IMR-90 (cell line): ENCODE measurements at regions not wholly inside any gene's neighbourhood (a gene's known extent, or its start where the extent isn't known, plus 50 kb on each side); places are given as distances from the start of the nearest gene placed in this dataset.

ENCODE experiments used
- ATAC-seq: fragments of 200-7000 bp; cut with Tn5 transposase; 2 replicates; pipeline ENCODE4 v1.9.1; 2020; ENCODE audit warnings: low read depth, mild to moderate bottlenecking, moderate library complexity
- BruUV-seq: library from RNA; stranded (reverse); fragments of 400-500 nt; replicated peaks from 2 replicates; lab custom pipeline; 2021; lab: Mats Ljungman, UMichigan
- CTCF ChIA-PET: fragments of 300-600 bp; formaldehyde crosslinking; extraction: SDS; loops from one replicate; lab custom pipeline; 2021; ENCODE audit warnings: antibody characterized with exemption; lab: Yijun Ruan, JAX
- POLR2A ChIA-PET: fragments of 300-600 bp; sonication (Branson Sonifier 250); formaldehyde crosslinking; loops from one replicate; lab custom pipeline; 2022; ENCODE audit warnings: antibody characterized with exemption; ENCODE audit not compliant: unreplicated experiment; lab: Charles Lee
- DNase-seq: peaks from one replicate; pipeline ENCODE4 v3.0.0; 2013
- H2AFZ ChIP-seq: replicated peaks from 2 replicates; pipeline ENCODE3; 2013; ENCODE audit warnings: low read length, mild to moderate bottlenecking; ENCODE audit not compliant: poor library complexity
- H2AK5ac ChIP-seq: 2 replicates; pipeline ENCODE4 v1.6.1; 2013; ENCODE audit warnings: low read depth, low read length, inconsistent platforms
- H2AK9ac ChIP-seq: replicated peaks from 2 replicates; pipeline ENCODE3; 2013; ENCODE audit warnings: mild to moderate bottlenecking, low read depth, low read length, moderate library complexity; ENCODE audit not compliant: poor library complexity
- H2BK120ac ChIP-seq: 2 replicates; pipeline ENCODE4 v1.6.1; 2013; ENCODE audit warnings: low read depth, low read length, inconsistent platforms
- H2BK15ac ChIP-seq: 3 replicates; pipeline ENCODE4 v1.6.1; 2013; ENCODE audit warnings: low read depth, low read length, inconsistent platforms
- H2BK20ac ChIP-seq: 2 replicates; pipeline ENCODE4 v1.6.1; 2013; ENCODE audit warnings: low read depth, mild to moderate bottlenecking, inconsistent platforms, low read length, moderate library complexity
- H2BK5ac ChIP-seq: 2 replicates; pipeline ENCODE4 v1.6.1; 2013; ENCODE audit warnings: mild to moderate bottlenecking, low read depth, low read length, inconsistent platforms; ENCODE audit not compliant: poor library complexity, severe bottlenecking
- H3K14ac ChIP-seq: replicated peaks from 2 replicates; pipeline ENCODE4 v1.6.1; 2013; ENCODE audit warnings: low read depth, low read length, inconsistent platforms
- H3K18ac ChIP-seq: 2 replicates; pipeline ENCODE4 v1.6.1; 2013; ENCODE audit warnings: low read depth, low read length, control low read depth
- H3K23ac ChIP-seq: 2 replicates; pipeline ENCODE4 v1.6.1; 2013; ENCODE audit warnings: low read depth, low read length, inconsistent platforms
- H3K27ac ChIP-seq: 2 replicates; pipeline ENCODE4 v1.5.1; 2013; ENCODE audit warnings: mild to moderate bottlenecking, control low read depth, low read length; ENCODE audit not compliant: insufficient read depth
- H3K27me3 ChIP-seq: 2 replicates; pipeline ENCODE4 v1.6.1; 2013; ENCODE audit warnings: low read length; ENCODE audit not compliant: control insufficient read depth, insufficient read depth
- H3K36me3 ChIP-seq: 2 replicates; pipeline ENCODE4 v1.6.1; 2013; ENCODE audit warnings: low read length, mixed read lengths; ENCODE audit not compliant: control insufficient read depth, insufficient read depth
- H3K4ac ChIP-seq: 2 replicates; pipeline ENCODE4 v1.6.1; 2013; ENCODE audit warnings: low read depth, low read length, inconsistent platforms
- H3K4me1 ChIP-seq: 2 replicates; pipeline ENCODE4 v1.6.1; 2013; ENCODE audit warnings: low read length, mixed read lengths; ENCODE audit not compliant: control insufficient read depth, insufficient read depth
- H3K4me2 ChIP-seq: 2 replicates; pipeline ENCODE4 v1.6.1; 2013; ENCODE audit warnings: low read depth, mild to moderate bottlenecking, control low read depth, low read length, moderate library complexity
- H3K4me3 ChIP-seq: 2 replicates; pipeline ENCODE4 v1.5.1; 2013; ENCODE audit warnings: low read depth, mild to moderate bottlenecking, control low read depth, low read length, moderate library complexity; ENCODE audit not compliant: insufficient read depth
- H3K56ac ChIP-seq: 2 replicates; pipeline ENCODE4 v1.6.1; 2013; ENCODE audit warnings: low read length, inconsistent platforms; ENCODE audit not compliant: insufficient read depth; ENCODE audit errors: extremely low read depth
- H3K79me1 ChIP-seq, 2 experiments: 2 replicates each; pipeline ENCODE4 v1.6.1; 2013; ENCODE audit warnings: low read length in 2 of 2, inconsistent platforms in 1 of 2, low read depth in 1 of 2
- H3K9ac ChIP-seq: 2 replicates; pipeline ENCODE4 v1.6.1; 2013; ENCODE audit warnings: low read depth, low read length, control low read depth
- H3K9me1 ChIP-seq: 2 replicates; pipeline ENCODE4 v1.6.1; 2013; ENCODE audit warnings: low read length, inconsistent platforms; ENCODE audit not compliant: insufficient read depth
- H3K9me3 ChIP-seq: 2 replicates; pipeline ENCODE4 v1.6.1; 2013; ENCODE audit warnings: low read length; ENCODE audit not compliant: control insufficient read depth, insufficient read depth
- H4K20me1 ChIP-seq: 2 replicates; pipeline ENCODE4 v1.6.1; 2013; ENCODE audit warnings: low read length, inconsistent platforms; ENCODE audit not compliant: insufficient read depth
- H4K5ac ChIP-seq: 2 replicates; pipeline ENCODE4 v1.6.1; 2013; ENCODE audit warnings: mild to moderate bottlenecking, low read depth, low read length, control low read depth
- H4K8ac ChIP-seq, 2 experiments: 2 replicates each; pipeline ENCODE4 v1.6.1; 2013; ENCODE audit warnings: low read depth in 2 of 2, low read length in 2 of 2, control low read depth in 1 of 2, inconsistent platforms in 1 of 2
- H4K91ac ChIP-seq: 2 replicates; pipeline ENCODE4 v1.6.1; 2013; ENCODE audit warnings: low read depth, low read length, inconsistent platforms; ENCODE audit not compliant: insufficient read depth
- BHLHE40 ChIP-seq: fragments of 150-350 bp; IDR thresholded peaks from 2 replicates; pipeline ENCODE4 v1.6.1; 2016; ENCODE audit warnings: mild to moderate bottlenecking, low read depth, low read length
- CHD1 ChIP-seq: IDR thresholded peaks from 2 replicates; pipeline ENCODE4 v1.6.1; 2012; ENCODE audit warnings: low read depth, low read length, improper control_type of control experiment
- MAFK ChIP-seq: IDR thresholded peaks from 2 replicates; pipeline ENCODE4 v1.6.1; 2012; ENCODE audit warnings: low read depth, low read length, improper control_type of control experiment
- RCOR1 ChIP-seq: IDR thresholded peaks from 2 replicates; pipeline ENCODE4 v1.6.1; 2012; ENCODE audit warnings: mild to moderate bottlenecking, low read length, improper control_type of control experiment; ENCODE audit not compliant: insufficient replicate concordance
- SMC3 ChIP-seq: fragments of 150-350 bp; IDR thresholded peaks from 2 replicates; pipeline ENCODE4 v1.6.1; 2016; ENCODE audit warnings: low read depth, mild to moderate bottlenecking, antibody characterized with exemption, low read length, moderate library complexity
- WGBS, 2 experiments: methylation state at CpG; one replicate each; pipeline versions ENCODE4 v1.1.5 to v1.1.7; 2013; ENCODE audit warnings: missing lambda C conversion rate in 2 of 2; ENCODE audit not compliant: insufficient read length in 1 of 2; ENCODE audit errors: extremely low coverage in 2 of 2; 5-methylcytosine and 5-hydroxymethylcytosine counted together
- dilution Hi-C: fragments of 300-500 bp; cut with HindIII; formaldehyde crosslinking; loops from one replicate; pipeline ENCODE4 v1.14.3; 2018; ENCODE audit warnings: low sequenced_read_pairs; ENCODE audit not compliant: unreplicated experiment
- in situ Hi-C: fragments of 300-500 bp; cut with MboI; formaldehyde crosslinking; loops from 3 replicates; pipeline ENCODE4 v1.14.3; 2019; ENCODE audit warnings: low sequenced_read_pairs, inconsistent platforms, mixed read lengths
- intact Hi-C: fragments of 100-400 bp; cut with micrococcal nuclease; formaldehyde crosslinking; loops from 2 replicates; pipeline ENCODE4 v1.10.0; 2022

DNA sequence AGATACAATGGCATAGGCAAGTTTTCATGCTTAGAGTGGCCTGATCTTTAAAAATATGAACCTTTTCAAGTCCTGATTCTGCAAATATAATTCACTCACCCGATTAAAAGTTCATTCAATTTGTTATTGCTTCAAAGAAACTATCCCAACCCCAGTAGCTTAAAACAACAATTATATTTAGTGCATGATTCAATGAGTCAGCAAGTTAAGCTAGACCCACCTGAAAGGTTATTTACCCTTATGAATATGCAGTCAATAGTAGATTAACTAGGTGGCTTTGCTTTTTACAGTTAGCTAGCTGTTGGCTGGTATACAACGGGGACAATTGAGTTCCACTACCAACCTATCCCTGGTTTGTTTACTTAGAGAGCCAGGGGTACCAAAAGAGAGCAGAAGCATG is 95.6 kb upstream of the ANKEF1 start:
- Histone ChIP-seq H2BK20ac (no peak overlapping the region), H2BK15ac (no peak overlapping the region), H4K91ac (no peak overlapping the region), H3K4ac (no peak overlapping the region), H4K8ac (no peak overlapping the region), H2AFZ (no peak overlapping the region), H3K4me2 (no peak overlapping the region), H2AK9ac (no peak overlapping the region), H3K23ac (no peak overlapping the region), H3K4me1 (no peaks in the 10 kb centered on the region), H3K56ac (no peak overlapping the region), H3K18ac (no peak overlapping the region), H3K27ac (no peak overlapping the region), H3K79me1 (no peaks in the 10 kb centered on the region), H3K9ac (no peak overlapping the region), H4K5ac (no peak overlapping the region), H2BK5ac (no peak overlapping the region), H3K27me3 (no peaks in the 10 kb centered on the region), H3K36me3 (no peaks in the 10 kb centered on the region), H4K20me1 (no peaks in the 10 kb centered on the region), H3K4me3 (no peak overlapping the region), H3K9me1 (no peaks in the 10 kb centered on the region), H3K9me3 (no peaks in the 10 kb centered on the region), H2AK5ac (no peak overlapping the region), H2BK120ac (no peak overlapping the region), H3K14ac (no peak overlapping the region)
- CTCF ChIA-PET = no interaction called here
- in situ Hi-C loops (no loop called here), intact Hi-C loops (no loop called here), dilution Hi-C loops (no loop called here)
- POLR2A ChIA-PET = no interaction called here
- BruUV-seq = no TSS peak
- no peak for DNase-seq
- TF ChIP-seq MAFK (no peak), BHLHE40 (no peak), RCOR1 (no peak), SMC3 (no peak), CHD1 (no peak)
- WGBS, 2 experiments = no CpG with 5 or more reads among the region's 2 CpGs
- no peak for ATAC-seq
